GM18517 (cell line): ENCODE measurements at regions not wholly inside any gene's neighbourhood (a gene's known extent, or its start where the extent isn't known, plus 50 kb on each side); places are given as distances from the start of the nearest gene placed in this dataset.

Source experiments
- ATAC-seq: cut with Tn5 transposase; IDR thresholded peaks from one replicate; pipeline ENCODE4 v1.9.1; 2021; ENCODE audit warnings: mild to moderate bottlenecking, moderate library complexity; ENCODE audit not compliant: unreplicated experiment

DNA sequence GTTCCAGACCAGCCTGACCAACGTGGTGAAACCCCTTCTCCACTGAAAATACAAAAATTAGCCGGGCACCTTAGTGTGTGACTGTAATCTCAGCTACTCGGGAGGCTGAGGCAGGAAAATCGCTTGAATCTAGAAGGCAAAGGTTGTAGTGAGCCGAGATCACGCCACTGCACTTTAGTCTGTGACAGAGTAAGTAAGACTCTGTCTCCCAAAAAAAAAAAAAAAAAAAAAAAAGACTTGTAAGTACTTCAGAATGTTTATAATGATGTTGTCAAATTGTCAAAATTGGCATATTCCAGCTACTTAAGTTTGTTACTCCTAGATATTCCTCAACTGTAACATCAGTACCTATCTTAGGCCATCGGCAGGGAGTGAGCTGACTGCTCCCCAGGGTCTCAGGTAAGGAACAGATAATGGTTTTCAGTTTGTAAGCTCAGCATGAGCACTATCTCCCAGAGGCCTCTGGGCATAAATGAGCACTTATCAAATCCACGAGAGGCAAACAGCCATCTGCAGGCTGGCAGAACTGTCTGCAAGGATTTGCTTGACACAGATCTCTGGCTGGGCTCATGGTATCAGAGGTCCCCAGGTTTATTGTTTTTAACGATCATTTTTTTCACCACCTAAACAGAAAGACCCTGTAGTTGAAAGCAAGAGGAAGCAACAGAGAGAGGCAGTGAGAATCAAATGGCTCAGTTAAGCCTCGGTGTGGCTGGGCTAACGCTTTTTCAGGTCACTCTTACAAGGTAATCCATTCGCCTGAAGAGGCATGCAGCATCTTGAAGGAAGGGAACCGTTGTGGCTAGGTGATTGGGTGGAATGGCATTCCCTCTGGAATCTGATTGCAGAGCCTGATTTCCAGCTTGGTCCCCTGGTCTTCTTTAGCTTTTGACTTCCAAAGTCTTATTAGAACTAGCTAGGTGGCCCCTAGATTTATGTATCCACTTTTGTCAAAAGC is 115.9 kb downstream of the LY86 start:
- ATAC-seq: no peak

DNA sequence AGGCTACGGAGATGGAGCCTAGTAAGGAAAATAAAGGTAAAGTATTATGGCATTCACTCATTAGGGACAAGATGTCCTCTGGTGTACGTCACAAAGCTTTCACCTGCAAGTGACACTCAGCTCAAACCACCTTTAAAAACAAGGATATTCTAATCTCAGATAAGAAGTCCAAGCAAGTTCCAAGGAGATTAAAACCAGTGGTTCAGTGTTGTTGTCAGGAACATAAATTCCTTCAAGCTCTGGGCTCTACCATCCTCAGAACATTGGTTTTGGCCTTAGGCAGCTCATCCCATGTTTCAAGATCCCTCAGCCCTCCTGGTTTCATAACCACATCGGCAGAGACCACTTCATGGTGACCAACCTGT is 116.5 kb downstream of the LY86 start:
- no peak for ATAC-seq

DNA sequence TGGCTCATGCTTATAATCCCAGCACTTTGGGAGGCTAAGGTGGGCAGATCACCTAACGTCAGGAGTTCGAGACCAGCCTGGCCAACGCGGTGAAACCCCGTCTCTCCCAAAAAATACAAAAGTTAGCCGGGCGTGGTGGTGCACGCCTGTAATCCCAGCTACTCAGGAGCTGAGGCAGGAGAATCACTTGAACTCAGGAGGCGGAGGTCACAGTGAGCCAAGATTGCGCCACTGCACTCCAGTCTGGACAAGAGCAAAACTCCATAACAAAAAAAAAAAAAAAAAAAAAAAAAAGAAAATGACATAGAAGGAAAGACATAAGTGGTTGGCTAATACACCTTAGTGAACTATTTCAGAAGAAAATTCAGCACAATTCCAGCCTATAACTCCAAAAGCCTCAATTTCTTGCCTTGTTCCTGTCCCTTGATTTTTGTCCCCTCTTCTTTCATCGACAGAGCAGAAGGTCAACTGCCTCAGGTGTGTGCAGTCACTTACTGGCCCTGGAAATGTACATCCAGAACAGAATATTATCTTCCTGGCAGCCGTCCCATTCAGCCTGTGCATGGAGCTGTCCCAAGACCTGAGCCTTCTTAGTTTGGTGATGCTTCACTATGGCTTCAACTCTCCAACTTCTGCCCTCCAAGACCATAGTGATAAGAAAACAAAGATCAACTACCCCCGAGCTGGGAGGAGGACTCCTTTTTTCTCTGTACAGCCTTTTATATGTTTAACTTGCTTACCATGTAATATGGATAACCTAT is 117.6 kb downstream of the LY86 start:
- ATAC-seq: no peak

- ATAC-seq: no peak
Observed at GRCh38 chr6:6707143-6707542, 118.6 kb downstream of the LY86 start.

GRCh38 chr6:6709106-6709505 is 120.6 kb downstream of the LY86 start:
- ATAC-seq: no peak

DNA sequence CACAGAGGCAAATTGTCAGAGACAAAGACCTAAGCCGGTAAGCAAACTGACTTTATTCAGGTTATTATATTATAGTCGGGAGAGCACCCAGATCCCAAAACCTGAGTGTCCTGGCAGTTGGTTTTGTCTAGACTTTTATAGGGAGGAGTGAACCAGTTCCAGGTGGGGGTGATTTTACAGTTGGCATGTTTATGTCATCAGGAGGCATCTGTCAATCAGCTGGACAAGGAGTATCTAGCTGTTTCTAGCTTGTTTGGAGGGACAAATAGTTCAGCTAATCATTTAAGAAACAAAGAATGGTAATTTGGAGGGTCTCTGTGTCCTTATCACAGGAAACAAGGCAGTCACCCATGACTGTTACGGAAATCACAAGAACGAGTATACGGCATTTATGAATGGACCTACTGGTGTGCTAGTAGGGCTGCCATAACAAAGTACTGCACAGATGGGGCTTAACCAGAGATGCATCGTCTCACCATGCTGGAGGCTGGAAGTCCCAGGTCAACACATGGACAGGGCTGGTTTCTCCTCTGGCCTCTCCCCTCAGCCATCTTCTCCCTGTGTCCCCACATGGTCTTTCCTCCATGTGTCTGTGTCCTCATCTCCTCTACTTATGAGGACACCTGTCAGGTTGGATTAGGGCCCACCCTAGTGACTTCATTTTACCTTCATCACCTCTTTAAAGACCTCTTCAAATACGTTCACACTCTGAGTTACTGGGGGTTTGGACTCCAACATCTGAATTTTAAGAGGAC is 122.7 kb downstream of the LY86 start:
- no peak for ATAC-seq

- no peak for ATAC-seq
Observed at GRCh38 chr6:6711832-6712448, 123.4 kb downstream of the LY86 start.

- no peak for ATAC-seq
Observed at GRCh38 chr6:6712449-6713403, 124.2 kb downstream of the LY86 start.

DNA sequence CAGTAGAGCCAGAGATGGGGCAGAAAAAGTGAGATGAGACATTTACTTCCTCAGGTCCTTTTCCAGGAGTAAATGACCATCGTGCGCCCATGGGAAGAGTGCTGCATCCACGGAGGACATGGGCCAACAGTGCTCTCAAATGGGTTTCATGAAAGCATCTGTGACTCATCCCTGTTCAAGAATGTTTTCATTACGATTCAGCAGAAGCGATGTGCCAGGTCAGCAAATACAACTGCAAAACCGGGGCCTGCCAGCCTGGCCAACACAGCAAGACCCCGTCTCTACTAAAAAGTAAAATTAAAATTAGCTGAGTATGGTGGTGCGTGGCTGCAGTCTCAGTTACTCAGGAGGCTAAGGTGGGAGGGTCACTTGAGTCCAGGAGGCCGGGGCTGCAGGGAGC is 125.1 kb downstream of the LY86 start:
- ATAC-seq: no peak

DNA sequence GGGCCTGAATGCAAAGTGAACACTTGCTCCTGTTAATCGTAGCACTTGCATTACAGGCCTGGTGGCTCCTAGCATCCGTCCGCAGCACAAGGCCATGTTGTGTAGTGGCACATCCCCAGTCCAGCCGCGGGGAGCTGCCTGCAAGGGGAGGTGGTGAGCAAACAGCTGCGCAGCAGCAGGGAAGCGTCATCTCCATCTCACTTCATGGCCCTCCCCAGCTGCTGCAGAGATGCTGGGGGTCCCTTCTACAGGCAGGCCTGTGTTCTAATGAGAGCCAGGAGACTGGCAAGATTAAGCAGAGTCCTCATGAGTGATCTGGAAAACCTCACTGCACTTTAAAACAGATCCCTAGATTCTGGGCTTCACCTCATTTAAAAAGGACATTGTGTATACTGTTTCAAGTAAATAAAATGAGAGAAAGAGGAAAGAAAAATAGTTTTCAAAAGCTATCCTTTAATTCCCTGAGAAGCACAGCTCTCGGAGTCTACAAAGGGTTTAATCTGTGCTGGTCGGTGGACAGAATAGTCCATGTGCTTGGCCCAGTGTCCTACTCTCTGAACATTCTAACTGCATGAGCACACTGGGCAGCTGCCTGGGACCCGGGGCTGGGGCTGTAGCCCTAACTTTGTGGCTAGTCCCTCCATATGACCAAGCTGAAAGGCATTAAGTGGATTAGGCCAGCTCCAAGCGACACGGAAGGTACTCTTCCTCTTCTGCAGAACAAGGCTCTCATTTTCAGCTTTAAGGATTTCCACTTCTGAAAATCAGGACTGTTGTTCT is 125.8 kb downstream of the LY86 start:
- no peak for ATAC-seq

DNA sequence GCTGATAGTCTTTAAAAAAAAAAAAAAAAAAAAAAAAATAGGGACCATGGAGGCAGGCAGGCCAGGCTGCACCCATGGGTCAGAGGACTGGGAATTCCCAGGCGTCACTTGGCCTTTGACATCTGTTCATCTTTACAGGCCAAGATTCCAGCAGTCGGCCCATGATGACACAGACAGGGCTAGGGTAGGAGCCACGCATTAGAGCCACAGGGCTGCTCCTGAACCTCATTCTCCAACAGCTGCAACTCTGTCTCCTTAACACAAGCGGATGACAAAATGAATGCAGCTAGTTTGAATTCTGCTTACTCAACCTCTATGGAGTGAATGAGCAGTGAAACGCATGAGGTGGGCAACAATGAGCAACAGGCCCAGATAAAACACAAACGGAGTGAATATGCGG is 126.4 kb downstream of the LY86 start:
- no peak for ATAC-seq

DNA sequence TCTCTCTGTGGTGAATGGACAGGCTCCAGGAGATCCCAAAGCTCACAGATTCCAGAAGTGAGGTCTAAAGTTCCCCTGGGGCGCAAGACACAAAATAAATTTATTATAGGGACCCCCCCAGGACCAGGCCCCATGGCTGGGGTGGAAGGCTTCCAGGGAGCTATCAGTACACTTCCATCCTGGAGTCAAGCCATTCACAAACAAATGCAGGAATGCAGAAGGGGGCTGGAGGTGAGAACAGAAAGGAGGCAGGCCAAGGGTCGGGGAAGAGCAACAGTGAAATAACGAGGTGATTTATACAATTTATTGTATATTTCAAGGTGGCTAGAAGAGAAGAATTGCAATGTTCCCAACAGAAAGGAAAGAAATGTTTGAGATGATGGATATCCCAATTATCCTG is 126.9 kb downstream of the LY86 start:
- ATAC-seq: no peak

GRCh38 chr6:6716998-6717763 is 128.7 kb downstream of the LY86 start:
- ATAC-seq: no peak

GRCh38 chr6:6717953-6718352 is 129.4 kb downstream of the LY86 start:
- ATAC-seq: no peak

- no peak for ATAC-seq
Observed at GRCh38 chr6:6721606-6722005, 133.1 kb downstream of the LY86 start.

GRCh38 chr6:6722195-6722594 is 133.7 kb downstream of the LY86 start:
- no peak for ATAC-seq

GRCh38 chr6:6723361-6723760 is 134.8 kb downstream of the LY86 start:
- no peak for ATAC-seq

DNA sequence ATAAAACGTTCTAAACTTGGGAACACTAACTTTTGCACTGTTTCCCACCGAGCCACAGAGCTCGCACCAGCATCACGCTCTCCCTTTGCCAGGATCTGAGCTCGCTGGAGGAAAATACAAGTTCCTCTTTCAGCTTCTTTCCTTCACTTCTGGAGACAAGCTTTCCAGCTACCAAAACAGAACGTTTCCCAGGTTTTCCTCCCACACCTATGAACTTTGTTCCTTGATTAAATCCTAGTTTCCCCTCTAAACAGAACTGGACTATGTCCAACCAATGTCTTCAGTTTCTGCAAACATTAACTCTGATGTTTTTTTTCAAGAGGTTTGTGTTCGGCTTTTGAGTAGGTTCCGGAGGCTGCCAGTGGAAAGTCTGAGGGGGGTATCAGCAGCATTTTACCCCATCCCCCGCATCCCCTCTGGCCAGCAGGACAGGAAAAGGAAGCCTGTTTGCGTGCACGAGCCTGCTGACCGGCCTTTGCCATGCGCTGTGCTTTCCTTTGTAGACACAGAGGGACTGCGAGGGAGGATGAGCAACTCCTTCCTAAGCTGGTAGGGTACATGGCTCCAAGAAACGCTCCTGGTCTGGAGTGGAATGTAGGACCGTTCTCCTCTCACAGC is 135.5 kb downstream of the LY86 start:
- no peak for ATAC-seq
